ENCODE measurements at regions not wholly inside any gene's neighbourhood (a gene's known extent, or its start where the extent isn't known, plus 50 kb on each side); places are given as distances from the start of the nearest gene placed in this dataset.

GRCh38 chr10:26914898-26915297, 54.1 kb upstream of the ABI1 start:
- Mint-ChIP-seq H3K9me3 (ENCODE audit: unreplicated experiment) (no peaks in the 10 kb centered on the region), H3K36me3 (ENCODE audit: insufficient read depth, unreplicated experiment) (no peaks in the 10 kb centered on the region), H3K27ac (ENCODE audit: unreplicated experiment) (no peak overlapping the region), H3K4me3 (ENCODE audit: unreplicated experiment) (no peak overlapping the region), H3K27me3 (ENCODE audit: insufficient read depth, unreplicated experiment) (peaks cover 2% of the 10 kb centered on the region), H3K4me1 (ENCODE audit: low read depth, unreplicated experiment) (peaks cover 7% of the 10 kb centered on the region)
- BruUV-seq (replicated peaks), result no TSS peak
- Histone ChIP-seq H3K27me3 (replicated peaks; ENCODE audit: control insufficient read depth, insufficient read depth, low read length) (no peaks in the 10 kb centered on the region), H3K36me3 (ENCODE audit: control insufficient read depth, insufficient read depth, low read length) (no peaks in the 10 kb centered on the region; the same call in 1 of the 2 replicates), H3K4me1 (0 out of 2 replicates have a peak, but pooled peaks cover 4% of the 10 kb centered on the region), H3K4me3 (ENCODE audit: low read depth, low read length) (no peak overlapping the region), H3K9me3 (no peaks in the 10 kb centered on the region)
- intact Hi-C loops (cut with micrococcal nuclease; ENCODE audit: unreplicated experiment), result no loop called here
- TF ChIP-seq, protein P1, sequence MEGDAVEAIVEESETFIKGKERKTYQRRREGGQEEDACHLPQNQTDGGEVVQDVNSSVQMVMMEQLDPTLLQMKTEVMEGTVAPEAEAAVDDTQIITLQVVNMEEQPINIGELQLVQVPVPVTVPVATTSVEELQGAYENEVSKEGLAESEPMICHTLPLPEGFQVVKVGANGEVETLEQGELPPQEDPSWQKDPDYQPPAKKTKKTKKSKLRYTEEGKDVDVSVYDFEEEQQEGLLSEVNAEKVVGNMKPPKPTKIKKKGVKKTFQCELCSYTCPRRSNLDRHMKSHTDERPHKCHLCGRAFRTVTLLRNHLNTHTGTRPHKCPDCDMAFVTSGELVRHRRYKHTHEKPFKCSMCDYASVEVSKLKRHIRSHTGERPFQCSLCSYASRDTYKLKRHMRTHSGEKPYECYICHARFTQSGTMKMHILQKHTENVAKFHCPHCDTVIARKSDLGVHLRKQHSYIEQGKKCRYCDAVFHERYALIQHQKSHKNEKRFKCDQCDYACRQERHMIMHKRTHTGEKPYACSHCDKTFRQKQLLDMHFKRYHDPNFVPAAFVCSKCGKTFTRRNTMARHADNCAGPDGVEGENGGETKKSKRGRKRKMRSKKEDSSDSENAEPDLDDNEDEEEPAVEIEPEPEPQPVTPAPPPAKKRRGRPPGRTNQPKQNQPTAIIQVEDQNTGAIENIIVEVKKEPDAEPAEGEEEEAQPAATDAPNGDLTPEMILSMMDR (IDR thresholded peaks at IDR 0.05; ENCODE audit: insufficient read depth in 1 of 2, low read depth in 1 of 2, low read length in 1 of 2, severe bottlenecking in 1 of 2, unreplicated experiment in 1 of 2), result no peak
- CTCF ChIA-PET, result no interaction called here
- DNase-seq, result no peak
- POLR2A ChIA-PET, result no interaction called here

- Histone ChIP-seq H3K36me3 (ENCODE audit: control insufficient read depth, insufficient read depth, low read length) (no peaks in the 10 kb centered on the region; the same call in 1 of the 2 replicates), H3K4me3 (ENCODE audit: low read depth, low read length) (no peak overlapping the region), H3K27me3 (replicated peaks; ENCODE audit: control insufficient read depth, insufficient read depth, low read length) (no peaks in the 10 kb centered on the region), H3K9me3 (no peaks in the 10 kb centered on the region), H3K4me1 (0 out of 2 replicates have a peak, but pooled peaks cover 4% of the 10 kb centered on the region)
- H3K27ac Mint-ChIP-seq (ENCODE audit: unreplicated experiment), result no peak overlapping the region
- ChIA-PET POLR2A (no interaction called here), CTCF (no interaction called here)
- TF ChIP-seq, protein P1 (IDR thresholded peaks at IDR 0.05; ENCODE audit: insufficient read depth in 1 of 2, low read depth in 1 of 2, low read length in 1 of 2, severe bottlenecking in 1 of 2, unreplicated experiment in 1 of 2), result no peak
- no peak overlapping the region for H3K4me3 Mint-ChIP-seq (ENCODE audit: unreplicated experiment)
- BruUV-seq (replicated peaks), result no TSS peak
- H3K9me3 Mint-ChIP-seq (ENCODE audit: unreplicated experiment), result no peaks in the 10 kb centered on the region
- H3K27me3 Mint-ChIP-seq (ENCODE audit: insufficient read depth, unreplicated experiment), result no peaks in the 10 kb centered on the region
- no peak for DNase-seq
- H3K4me1 Mint-ChIP-seq (ENCODE audit: low read depth, unreplicated experiment), result peaks cover 7% of the 10 kb centered on the region
- intact Hi-C loops (cut with micrococcal nuclease; ENCODE audit: unreplicated experiment), result no loop called here
- H3K36me3 Mint-ChIP-seq (ENCODE audit: insufficient read depth, unreplicated experiment), result no peaks in the 10 kb centered on the region
Measured at GRCh38 chr10:26911811-26912461, 51.2 kb upstream of the ABI1 start.

Measured in Caco-2 (cell line).